ENCODE measurements at regions not wholly inside any gene's neighbourhood (a gene's known extent, or its start where the extent isn't known, plus 50 kb on each side); places are given as distances from the start of the nearest gene placed in this dataset.

GRCh38 chr19:28386066-28386465, 826.9 kb downstream of the UQCRFS1 start:
- no peak for TF ChIP-seq MAX (CRISPR knock-in tag; IDR thresholded peaks at IDR 0.05)
- TF ChIP-seq STAT6 (CRISPR knock-in tag; conservative IDR thresholded peaks at IDR 0.05; ENCODE audit: low read depth): no peak
- TF ChIP-seq ETV6 (CRISPR knock-in tag; IDR thresholded peaks at IDR 0.05): no peak
- no peak for TF ChIP-seq IRF1 (CRISPR knock-in tag; IDR thresholded peaks at IDR 0.05)
- TF ChIP-seq E2F4 (CRISPR knock-in tag; IDR thresholded peaks at IDR 0.05; ENCODE audit: borderline replicate concordance, low read depth): no peak
- TF ChIP-seq ZNF671 (CRISPR knock-in tag; IDR thresholded peaks at IDR 0.05): no peak
- no peak for TF ChIP-seq CBFB (CRISPR knock-in tag; IDR thresholded peaks at IDR 0.05; ENCODE audit: low read depth)
- TF ChIP-seq ERG (CRISPR knock-in tag; IDR thresholded peaks at IDR 0.05): no peak
- TF ChIP-seq CTCF (IDR thresholded peaks at IDR 0.05): no peak
- TF ChIP-seq E2F1 (CRISPR knock-in tag; IDR thresholded peaks at IDR 0.05): no peak
- TF ChIP-seq NR3C1 (CRISPR knock-in tag; conservative IDR thresholded peaks at IDR 0.05; ENCODE audit: low read depth): no peak
- TF ChIP-seq PRDM15 (CRISPR knock-in tag; IDR thresholded peaks at IDR 0.05): no peak
- TF ChIP-seq FOXJ3 (CRISPR knock-in tag; IDR thresholded peaks at IDR 0.05; ENCODE audit: borderline replicate concordance): no peak
- ATAC-seq: no peak
- Mint-ChIP-seq H3K27ac (no peak overlapping the region), H3K4me3 (no peak overlapping the region), H3K9me3 (peaks cover 12% of the 10 kb centered on the region), H3K27me3 (ENCODE audit: low read depth) (no peaks in the 10 kb centered on the region), H3K4me1 (peaks cover 5% of the 10 kb centered on the region; the same call in 1 of the 2 replicates), H3K36me3 (no peaks in the 10 kb centered on the region)
- DNase-seq (ENCODE audit: low spot score): no peak
- CTCF ChIA-PET: no interaction called here
- POLR2A ChIA-PET: interaction anchor here (0.8 kb wide), 1 partner anchor 72 kb away, joined by 7 read pairs; no protein-coding TSS in a partner anchor

All from WTC11 (cell line).